ENCODE measurements at regions not wholly inside any gene's neighbourhood (a gene's known extent, or its start where the extent isn't known, plus 50 kb on each side); places are given as distances from the start of the nearest gene placed in this dataset.

GRCh38 chr10:29012926-29013554 lies 275.8 kb upstream of the LYZL1 start:
- TF ChIP-seq EZH2 (IDR thresholded peaks at IDR 0.05) (no peak), CTCF (IDR thresholded peaks at IDR 0.05) (no peak), EZH2phosphoT487 (IDR thresholded peaks at IDR 0.05) (no peak)

Data from neural progenitor cell (in vitro differentiated cells).